Liver (tissue), 8 donors: ENCODE measurements at regions not wholly inside any gene's neighbourhood (a gene's known extent, or its start where the extent isn't known, plus 50 kb on each side); places are given as distances from the start of the nearest gene placed in this dataset.

Experiments
- DNase-seq: peaks from one replicate; pipeline ENCODE4 v3.0.0-alpha.2; 2017; ENCODE audit warnings: low spot score
- H3K27ac ChIP-seq, 2 donors: one replicate each; pipeline ENCODE4 v1.7.0; 2013; ENCODE audit warnings: inconsistent platforms in 2 of 2, low read length in 2 of 2, control low read depth in 1 of 2, low read depth in 1 of 2, mild to moderate bottlenecking in 1 of 2
- H3K27me3 ChIP-seq, 4 donors: one replicate each; pipeline versions ENCODE4 v1.6.1 to v1.7.0; 2013; ENCODE audit warnings: low read length in 3 of 4, inconsistent platforms in 1 of 4, mild to moderate bottlenecking in 1 of 4, moderate library complexity in 1 of 4; ENCODE audit not compliant: control insufficient read depth in 4 of 4, insufficient read depth in 4 of 4
- H3K36me3 ChIP-seq, 4 donors: one replicate each; pipeline versions ENCODE4 v1.6.1 to v1.7.0; 2013; ENCODE audit warnings: low read length in 3 of 4, mild to moderate bottlenecking in 3 of 4, low read depth in 1 of 4, moderate library complexity in 1 of 4; ENCODE audit not compliant: control insufficient read depth in 4 of 4, insufficient read depth in 3 of 4
- H3K4me1 ChIP-seq, 4 donors: one replicate each; pipeline versions ENCODE4 v1.6.1 to v1.7.0; 2013; ENCODE audit warnings: low read length in 3 of 4, mild to moderate bottlenecking in 3 of 4, moderate library complexity in 1 of 4; ENCODE audit not compliant: control insufficient read depth in 4 of 4, insufficient read depth in 4 of 4
- H3K4me3 ChIP-seq, 3 donors: one replicate each; pipeline versions ENCODE4 v1.6.1 to v1.7.0; 2013; ENCODE audit warnings: low read length in 3 of 3, control low read depth in 1 of 3, low read depth in 1 of 3, mild to moderate bottlenecking in 1 of 3
- H3K9ac ChIP-seq, 2 donors: one replicate each; pipeline ENCODE4 v1.7.0; 2013; ENCODE audit warnings: low read length in 2 of 2, mild to moderate bottlenecking in 2 of 2, moderate library complexity in 2 of 2, control low read depth in 1 of 2, low read depth in 1 of 2
- H3K9me3 ChIP-seq, 4 donors: one replicate each; pipeline versions ENCODE4 v1.6.1 to v1.7.0; 2013; ENCODE audit warnings: low read length in 3 of 4; ENCODE audit not compliant: control insufficient read depth in 4 of 4
- EGR1 ChIP-seq, 2 donors: IDR thresholded peaks; 2 replicates each; pipeline ENCODE4 v1.6.1; 2016 to 2018; ENCODE audit warnings: antibody characterized with exemption in 2 of 2, low read depth in 2 of 2
- FOXA1 ChIP-seq: IDR thresholded peaks from 2 replicates; pipeline ENCODE4 v1.6.1; 2016; ENCODE audit warnings: antibody characterized with exemption
- FOXA2 ChIP-seq: IDR thresholded peaks from 2 replicates; pipeline ENCODE4 v1.6.1; 2016; ENCODE audit warnings: antibody characterized with exemption
- GABPA ChIP-seq, 2 donors: IDR thresholded peaks in 1 of 2; conservative IDR thresholded peaks in 1 of 2; 2 replicates each; pipeline ENCODE4 v1.6.1; 2016; ENCODE audit warnings: antibody characterized with exemption in 2 of 2, mild to moderate bottlenecking in 1 of 2, moderate library complexity in 1 of 2
- HNF4A ChIP-seq, 2 donors: conservative IDR thresholded peaks; 2 replicates each; pipeline ENCODE4 v1.6.1; 2016; ENCODE audit warnings: antibody characterized with exemption in 2 of 2, mild to moderate bottlenecking in 2 of 2
- HNF4G ChIP-seq: IDR thresholded peaks from 2 replicates; pipeline ENCODE4 v1.6.1; 2016; ENCODE audit warnings: antibody characterized with exemption
- JUND ChIP-seq, 2 donors: IDR thresholded peaks; 2 replicates each; pipeline ENCODE4 v1.6.1; 2016; ENCODE audit warnings: antibody characterized with exemption in 2 of 2
- NR2F2 ChIP-seq: IDR thresholded peaks from 2 replicates; pipeline ENCODE4 v1.6.1; 2016; ENCODE audit warnings: antibody characterized with exemption
- RAD21 ChIP-seq, 2 donors: IDR thresholded peaks; 2 replicates each; pipeline ENCODE4 v1.6.1; 2016; ENCODE audit warnings: antibody characterized with exemption in 2 of 2, mild to moderate bottlenecking in 2 of 2
- RXRA ChIP-seq, 2 donors: IDR thresholded peaks; 2 replicates each; pipeline ENCODE4 v1.6.1; 2017 to 2018; ENCODE audit warnings: antibody characterized with exemption in 2 of 2, mild to moderate bottlenecking in 1 of 2
- SP1 ChIP-seq: IDR thresholded peaks from 2 replicates; pipeline ENCODE4 v1.6.1; 2018; ENCODE audit warnings: antibody characterized with exemption, mild to moderate bottlenecking
- TAF1 ChIP-seq: conservative IDR thresholded peaks from 2 replicates; pipeline ENCODE4 v1.6.1; 2016; ENCODE audit warnings: antibody characterized with exemption, mild to moderate bottlenecking
- YY1 ChIP-seq: IDR thresholded peaks from 2 replicates; pipeline ENCODE4 v1.6.1; 2016; ENCODE audit warnings: antibody characterized with exemption, mild to moderate bottlenecking
- WGBS: extraction: QIAGEN DNeasy Blood & Tissue Kit; methylation state at CpG from one replicate; pipeline ENCODE4 v1.1.7; 2013; 5-methylcytosine and 5-hydroxymethylcytosine counted together
- TF ChIP-seq, protein P1 (sequence below): IDR thresholded peaks from 2 replicates; pipeline ENCODE4 v1.6.1; 2016; ENCODE audit warnings: antibody characterized with exemption
- TF ChIP-seq, protein P2 (sequence below): IDR thresholded peaks from 2 replicates; pipeline ENCODE4 v1.6.1; 2016; ENCODE audit warnings: antibody characterized with exemption
- TF ChIP-seq, protein P3 (sequence below): IDR thresholded peaks from 2 replicates; pipeline ENCODE4 v1.6.1; 2016; ENCODE audit warnings: antibody characterized with exemption
- TF ChIP-seq, protein P4 (sequence below): IDR thresholded peaks from 2 replicates; pipeline ENCODE4 v1.6.1; 2016; ENCODE audit warnings: antibody characterized with exemption, mild to moderate bottlenecking
- TF ChIP-seq, protein P5 (sequence below): fragments of 150-350 bp; IDR thresholded peaks from 2 replicates; pipeline ENCODE4 v1.5.1; 2017; ENCODE audit warnings: improper control_type of control experiment, low read depth, low read length; ENCODE audit not compliant: missing input control
- donor health status: healthy.
- donor health status: healthy.
- donor health status: healthy.
- donor health status: healthy.
- donor health status: healthy.

DNA sequence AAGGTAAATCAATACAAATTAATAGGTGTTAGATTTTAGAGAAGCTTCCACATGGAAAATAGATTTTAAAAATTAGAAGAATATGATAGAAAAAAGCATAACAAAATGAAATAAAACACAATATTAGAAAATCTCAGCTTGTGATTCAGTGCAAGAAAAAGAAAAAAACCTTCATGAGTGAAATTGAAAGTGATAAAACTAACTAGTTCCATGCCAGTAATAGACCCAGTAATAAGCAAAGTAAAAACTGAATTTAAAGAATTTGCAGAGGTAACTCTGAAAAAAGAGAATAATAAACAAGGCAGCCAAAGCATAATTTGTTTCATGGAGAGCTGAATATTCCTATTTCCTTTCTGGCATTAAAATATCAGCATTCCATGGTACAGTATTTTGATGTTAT, 174.3 kb upstream of the TENM3 start:
- TF ChIP-seq, protein P1, sequence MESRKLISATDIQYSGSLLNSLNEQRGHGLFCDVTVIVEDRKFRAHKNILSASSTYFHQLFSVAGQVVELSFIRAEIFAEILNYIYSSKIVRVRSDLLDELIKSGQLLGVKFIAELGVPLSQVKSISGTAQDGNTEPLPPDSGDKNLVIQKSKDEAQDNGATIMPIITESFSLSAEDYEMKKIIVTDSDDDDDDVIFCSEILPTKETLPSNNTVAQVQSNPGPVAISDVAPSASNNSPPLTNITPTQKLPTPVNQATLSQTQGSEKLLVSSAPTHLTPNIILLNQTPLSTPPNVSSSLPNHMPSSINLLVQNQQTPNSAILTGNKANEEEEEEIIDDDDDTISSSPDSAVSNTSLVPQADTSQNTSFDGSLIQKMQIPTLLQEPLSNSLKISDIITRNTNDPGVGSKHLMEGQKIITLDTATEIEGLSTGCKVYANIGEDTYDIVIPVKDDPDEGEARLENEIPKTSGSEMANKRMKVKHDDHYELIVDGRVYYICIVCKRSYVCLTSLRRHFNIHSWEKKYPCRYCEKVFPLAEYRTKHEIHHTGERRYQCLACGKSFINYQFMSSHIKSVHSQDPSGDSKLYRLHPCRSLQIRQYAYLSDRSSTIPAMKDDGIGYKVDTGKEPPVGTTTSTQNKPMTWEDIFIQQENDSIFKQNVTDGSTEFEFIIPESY = no peak
- TF ChIP-seq GABPA (IDR thresholded peaks at IDR 0.05 in 1 of 2, conservative IDR thresholded peaks at IDR 0.05 in 1 of 2) = no peak
- TF ChIP-seq, protein P2, sequence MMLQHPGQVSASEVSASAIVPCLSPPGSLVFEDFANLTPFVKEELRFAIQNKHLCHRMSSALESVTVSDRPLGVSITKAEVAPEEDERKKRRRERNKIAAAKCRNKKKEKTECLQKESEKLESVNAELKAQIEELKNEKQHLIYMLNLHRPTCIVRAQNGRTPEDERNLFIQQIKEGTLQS = no peak
- TF ChIP-seq NR2F2 = no peak
- no peak for TF ChIP-seq FOXA1
- TF ChIP-seq YY1 = no peak
- TF ChIP-seq EGR1 (IDR thresholded peaks at IDR 0.05; ENCODE audit: low read depth in 2 of 2) = no peak
- TF ChIP-seq HNF4G = no peak
- no peak for TF ChIP-seq HNF4A (conservative IDR thresholded peaks at IDR 0.05)
- TF ChIP-seq, protein P3, sequence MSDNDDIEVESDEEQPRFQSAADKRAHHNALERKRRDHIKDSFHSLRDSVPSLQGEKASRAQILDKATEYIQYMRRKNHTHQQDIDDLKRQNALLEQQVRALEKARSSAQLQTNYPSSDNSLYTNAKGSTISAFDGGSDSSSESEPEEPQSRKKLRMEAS = no peak
- TF ChIP-seq FOXA2 = no peak
- TF ChIP-seq, protein P4, sequence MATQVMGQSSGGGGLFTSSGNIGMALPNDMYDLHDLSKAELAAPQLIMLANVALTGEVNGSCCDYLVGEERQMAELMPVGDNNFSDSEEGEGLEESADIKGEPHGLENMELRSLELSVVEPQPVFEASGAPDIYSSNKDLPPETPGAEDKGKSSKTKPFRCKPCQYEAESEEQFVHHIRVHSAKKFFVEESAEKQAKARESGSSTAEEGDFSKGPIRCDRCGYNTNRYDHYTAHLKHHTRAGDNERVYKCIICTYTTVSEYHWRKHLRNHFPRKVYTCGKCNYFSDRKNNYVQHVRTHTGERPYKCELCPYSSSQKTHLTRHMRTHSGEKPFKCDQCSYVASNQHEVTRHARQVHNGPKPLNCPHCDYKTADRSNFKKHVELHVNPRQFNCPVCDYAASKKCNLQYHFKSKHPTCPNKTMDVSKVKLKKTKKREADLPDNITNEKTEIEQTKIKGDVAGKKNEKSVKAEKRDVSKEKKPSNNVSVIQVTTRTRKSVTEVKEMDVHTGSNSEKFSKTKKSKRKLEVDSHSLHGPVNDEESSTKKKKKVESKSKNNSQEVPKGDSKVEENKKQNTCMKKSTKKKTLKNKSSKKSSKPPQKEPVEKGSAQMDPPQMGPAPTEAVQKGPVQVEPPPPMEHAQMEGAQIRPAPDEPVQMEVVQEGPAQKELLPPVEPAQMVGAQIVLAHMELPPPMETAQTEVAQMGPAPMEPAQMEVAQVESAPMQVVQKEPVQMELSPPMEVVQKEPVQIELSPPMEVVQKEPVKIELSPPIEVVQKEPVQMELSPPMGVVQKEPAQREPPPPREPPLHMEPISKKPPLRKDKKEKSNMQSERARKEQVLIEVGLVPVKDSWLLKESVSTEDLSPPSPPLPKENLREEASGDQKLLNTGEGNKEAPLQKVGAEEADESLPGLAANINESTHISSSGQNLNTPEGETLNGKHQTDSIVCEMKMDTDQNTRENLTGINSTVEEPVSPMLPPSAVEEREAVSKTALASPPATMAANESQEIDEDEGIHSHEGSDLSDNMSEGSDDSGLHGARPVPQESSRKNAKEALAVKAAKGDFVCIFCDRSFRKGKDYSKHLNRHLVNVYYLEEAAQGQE = no peak
- no peak for TF ChIP-seq TAF1
- TF ChIP-seq RAD21 (IDR thresholded peaks at IDR 0.05) = no peak
- no peak for TF ChIP-seq JUND (IDR thresholded peaks at IDR 0.05)
- no peak for TF ChIP-seq SP1
- Histone ChIP-seq H3K4me1 (no peaks in the 10 kb centered on the region), H3K9me3 (peaks cover 0 to 4% (median 0%) of the 10 kb centered on the region in 4 donors), H3K27ac (no peak overlapping the region), H3K36me3 (no peaks in the 10 kb centered on the region), H3K9ac (no peak overlapping the region), H3K4me3 (no peak overlapping the region), H3K27me3 (peaks cover 0 to 3% (median 0%) of the 10 kb centered on the region in 4 donors)
- DNase-seq = no peak

DNA sequence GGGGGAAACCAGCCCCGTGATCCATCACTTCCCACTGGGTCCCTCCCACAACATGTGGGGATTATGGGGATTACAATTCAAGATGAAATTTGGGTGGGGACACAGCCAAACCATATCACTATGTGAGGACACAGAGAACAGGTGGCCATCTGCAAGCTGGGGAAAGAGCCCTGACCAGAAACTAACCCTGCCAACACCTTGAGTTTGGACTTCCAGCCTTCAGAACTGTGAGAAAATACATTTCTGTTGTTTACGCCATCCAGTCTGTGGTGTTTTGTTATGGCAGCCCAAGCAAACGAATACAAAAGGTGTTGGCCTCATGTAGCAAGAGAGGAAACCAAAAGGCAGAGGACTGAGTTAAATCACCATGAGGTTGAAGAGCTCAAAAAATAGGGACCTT, 169.9 kb upstream of the TENM3 start:
- H3K9ac ChIP-seq = no peak overlapping the region
- H3K9me3 ChIP-seq = peaks cover 0 to 4% (median 0%) of the 10 kb centered on the region in 4 donors
- DNase-seq = no peak
- no peak overlapping the region for H3K27ac ChIP-seq
- no peaks in the 10 kb centered on the region for H3K36me3 ChIP-seq
- no peaks in the 10 kb centered on the region for H3K4me1 ChIP-seq
- WGBS = 78% methylated on average over 3 of the region's 3 CpGs
- no peak overlapping the region for H3K4me3 ChIP-seq
- peaks cover 0 to 3% (median 0%) of the 10 kb centered on the region in 4 donors for H3K27me3 ChIP-seq
- TF ChIP-seq NR2F2 (no peak), SP1 (no peak), FOXA1 (no peak), GABPA (IDR thresholded peaks at IDR 0.05 in 1 of 2, conservative IDR thresholded peaks at IDR 0.05 in 1 of 2) (no peak), TAF1 (no peak), YY1 (no peak), HNF4A (conservative IDR thresholded peaks at IDR 0.05) (no peak), EGR1 (IDR thresholded peaks at IDR 0.05; ENCODE audit: low read depth in 2 of 2) (no peak), RXRA (IDR thresholded peaks at IDR 0.05) (no peak), JUND (IDR thresholded peaks at IDR 0.05) (no peak), HNF4G (no peak), FOXA2 (no peak), RAD21 (IDR thresholded peaks at IDR 0.05) (no peak)
- TF ChIP-seq, protein P5, sequence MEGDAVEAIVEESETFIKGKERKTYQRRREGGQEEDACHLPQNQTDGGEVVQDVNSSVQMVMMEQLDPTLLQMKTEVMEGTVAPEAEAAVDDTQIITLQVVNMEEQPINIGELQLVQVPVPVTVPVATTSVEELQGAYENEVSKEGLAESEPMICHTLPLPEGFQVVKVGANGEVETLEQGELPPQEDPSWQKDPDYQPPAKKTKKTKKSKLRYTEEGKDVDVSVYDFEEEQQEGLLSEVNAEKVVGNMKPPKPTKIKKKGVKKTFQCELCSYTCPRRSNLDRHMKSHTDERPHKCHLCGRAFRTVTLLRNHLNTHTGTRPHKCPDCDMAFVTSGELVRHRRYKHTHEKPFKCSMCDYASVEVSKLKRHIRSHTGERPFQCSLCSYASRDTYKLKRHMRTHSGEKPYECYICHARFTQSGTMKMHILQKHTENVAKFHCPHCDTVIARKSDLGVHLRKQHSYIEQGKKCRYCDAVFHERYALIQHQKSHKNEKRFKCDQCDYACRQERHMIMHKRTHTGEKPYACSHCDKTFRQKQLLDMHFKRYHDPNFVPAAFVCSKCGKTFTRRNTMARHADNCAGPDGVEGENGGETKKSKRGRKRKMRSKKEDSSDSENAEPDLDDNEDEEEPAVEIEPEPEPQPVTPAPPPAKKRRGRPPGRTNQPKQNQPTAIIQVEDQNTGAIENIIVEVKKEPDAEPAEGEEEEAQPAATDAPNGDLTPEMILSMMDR = no peak
- TF ChIP-seq, protein P3 = no peak
- TF ChIP-seq, protein P1 = no peak
- TF ChIP-seq, protein P2 = no peak
